H1 (cell line): ENCODE measurements at regions not wholly inside any gene's neighbourhood (a gene's known extent, or its start where the extent isn't known, plus 50 kb on each side); places are given as distances from the start of the nearest gene placed in this dataset.

Experiments used
- BACH1 ChIP-seq: IDR thresholded peaks from 2 replicates; pipeline ENCODE4 v1.6.1; 2012; ENCODE audit warnings: low read length, improper control_type of control experiment
- CREB1 ChIP-seq: IDR thresholded peaks from 2 replicates; pipeline ENCODE4 v1.6.1; 2012; ENCODE audit warnings: inconsistent platforms
- EZH2 ChIP-seq: fragments of 200-600 bp; sonication (generic); IDR thresholded peaks from 2 replicates; pipeline ENCODE4 v1.7.1; 2012; ENCODE audit warnings: low read depth, mild to moderate bottlenecking, moderate library complexity, low read length, inconsistent platforms; ENCODE audit not compliant: severe bottlenecking
- POLR2AphosphoS5 ChIP-seq: IDR thresholded peaks from 2 replicates; pipeline ENCODE4 v1.6.1; 2011; ENCODE audit warnings: low read depth, low read length
- SIN3A ChIP-seq, 2 experiments: IDR thresholded peaks in 1 of 2; conservative IDR thresholded peaks in 1 of 2; 2 replicates each; pipeline ENCODE4 v1.6.1; 2011 to 2012; ENCODE audit warnings: low read length in 2 of 2, improper control_type of control experiment in 1 of 2, low read depth in 1 of 2, mild to moderate bottlenecking in 1 of 2
- TAF1 ChIP-seq: IDR thresholded peaks from 2 replicates; pipeline ENCODE4 v1.6.1; 2011; ENCODE audit warnings: mild to moderate bottlenecking, low read depth, low read length
- YY1 ChIP-seq: IDR thresholded peaks from 2 replicates; pipeline ENCODE4 v1.6.1; 2011; ENCODE audit warnings: low read depth, mild to moderate bottlenecking, low read length
- TF ChIP-seq, protein P1 (sequence below), 3 experiments: IDR thresholded peaks; 1 replicate in 2 of 3; 2 replicates in 1 of 3; pipeline versions ENCODE4 v1.5.1 to v1.6.1; 2011; ENCODE audit warnings: low read length in 3 of 3, mild to moderate bottlenecking in 3 of 3, inconsistent platforms in 2 of 3, low read depth in 1 of 3, moderate library complexity in 1 of 3; ENCODE audit not compliant: insufficient read depth in 1 of 3; ENCODE audit errors: control extremely low read depth in 1 of 3

DNA sequence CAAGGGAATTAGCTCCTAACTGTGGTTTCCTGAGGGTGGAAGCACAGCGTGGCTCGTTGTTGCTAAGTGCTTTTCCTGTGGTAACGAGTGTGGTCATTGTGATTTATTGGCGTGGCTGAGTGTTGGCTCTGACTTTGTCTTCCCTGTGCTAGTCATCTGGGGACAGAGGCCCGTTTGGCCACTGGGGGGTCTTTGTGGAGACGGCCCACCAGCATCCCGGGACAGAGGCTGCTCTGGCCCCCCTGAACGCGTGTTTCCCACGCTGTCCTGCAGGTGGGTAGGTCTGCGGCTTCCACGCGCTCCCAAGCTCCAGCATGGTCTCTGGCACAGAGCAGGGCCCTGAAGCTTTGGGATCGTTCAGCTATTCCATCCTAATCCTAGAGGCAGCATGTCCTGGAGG, 1040.0 kb downstream of the TBC1D22A start:
- TF ChIP-seq TAF1 (no peak), POLR2AphosphoS5 (no peak), YY1 (no peak), CREB1 (no peak), EZH2 (no peak), BACH1 (no peak), SIN3A (conservative IDR thresholded peaks at IDR 0.05 in 1 of 2, IDR thresholded peaks at IDR 0.05 in 1 of 2; ENCODE audit: low read depth in 1 of 2, low read length in 2 of 2) (no peak)
- TF ChIP-seq, protein P1, sequence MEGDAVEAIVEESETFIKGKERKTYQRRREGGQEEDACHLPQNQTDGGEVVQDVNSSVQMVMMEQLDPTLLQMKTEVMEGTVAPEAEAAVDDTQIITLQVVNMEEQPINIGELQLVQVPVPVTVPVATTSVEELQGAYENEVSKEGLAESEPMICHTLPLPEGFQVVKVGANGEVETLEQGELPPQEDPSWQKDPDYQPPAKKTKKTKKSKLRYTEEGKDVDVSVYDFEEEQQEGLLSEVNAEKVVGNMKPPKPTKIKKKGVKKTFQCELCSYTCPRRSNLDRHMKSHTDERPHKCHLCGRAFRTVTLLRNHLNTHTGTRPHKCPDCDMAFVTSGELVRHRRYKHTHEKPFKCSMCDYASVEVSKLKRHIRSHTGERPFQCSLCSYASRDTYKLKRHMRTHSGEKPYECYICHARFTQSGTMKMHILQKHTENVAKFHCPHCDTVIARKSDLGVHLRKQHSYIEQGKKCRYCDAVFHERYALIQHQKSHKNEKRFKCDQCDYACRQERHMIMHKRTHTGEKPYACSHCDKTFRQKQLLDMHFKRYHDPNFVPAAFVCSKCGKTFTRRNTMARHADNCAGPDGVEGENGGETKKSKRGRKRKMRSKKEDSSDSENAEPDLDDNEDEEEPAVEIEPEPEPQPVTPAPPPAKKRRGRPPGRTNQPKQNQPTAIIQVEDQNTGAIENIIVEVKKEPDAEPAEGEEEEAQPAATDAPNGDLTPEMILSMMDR (IDR thresholded peaks at IDR 0.05; ENCODE audit: control extremely low read depth in 1 of 3, insufficient read depth in 1 of 3, low read depth in 1 of 3, low read length in 3 of 3) = no peak
